CD14-positive monocyte (primary cell): ENCODE measurements at regions not wholly inside any gene's neighbourhood (a gene's known extent, or its start where the extent isn't known, plus 50 kb on each side); places are given as distances from the start of the nearest gene placed in this dataset.
A peak's percentile ranks its signal among the peaks of the same experiment; 100 is the strongest.

Experiments
- DNase-seq, 3 donors: peaks; one replicate each; pipeline ENCODE4 v3.0.0-alpha.2; 2011 to 2022
- H2AFZ ChIP-seq: 2 replicates; pipeline ENCODE4 v1.6.0; 2012; ENCODE audit warnings: mild to moderate bottlenecking, low read depth, low read length, inconsistent platforms; ENCODE audit not compliant: insufficient read depth, poor library complexity, severe bottlenecking
- H3K27ac ChIP-seq, 2 donors: 1 replicate in 1 of 2; 2 replicates in 1 of 2; pipeline ENCODE4 v1.5.1; 2012 to 2013; ENCODE audit warnings: low read length in 2 of 2, control low read depth in 1 of 2, inconsistent platforms in 1 of 2, low read depth in 1 of 2, mild to moderate bottlenecking in 1 of 2
- H3K27me3 ChIP-seq, 2 donors: one replicate each; pipeline versions ENCODE4 v1.6.0 to v1.6.1; 2011 to 2013; ENCODE audit warnings: low read length in 2 of 2; ENCODE audit not compliant: control insufficient read depth in 2 of 2, insufficient read depth in 2 of 2
- H3K36me3 ChIP-seq, 2 donors: replicated peaks in 1 of 2; 1 replicate in 1 of 2; 2 replicates in 1 of 2; pipeline versions ENCODE4 v1.5.1 to v1.6.1; 2012 to 2013; ENCODE audit warnings: low read length in 2 of 2, control low read depth in 1 of 2, inconsistent platforms in 1 of 2, mild to moderate bottlenecking in 1 of 2; ENCODE audit not compliant: insufficient read depth in 2 of 2, control insufficient read depth in 1 of 2
- H3K4me1 ChIP-seq, 2 donors: 1 replicate in 1 of 2; 2 replicates in 1 of 2; pipeline versions ENCODE4 v1.5.1 to v1.6.1; 2012 to 2013; ENCODE audit warnings: low read length in 2 of 2, control low read depth in 1 of 2, inconsistent platforms in 1 of 2, mild to moderate bottlenecking in 1 of 2, moderate library complexity in 1 of 2; ENCODE audit not compliant: insufficient read depth in 2 of 2, control insufficient read depth in 1 of 2
- H3K4me2 ChIP-seq: replicated peaks from 2 replicates; pipeline ENCODE3; 2012; ENCODE audit warnings: low read length, moderate library complexity, mild to moderate bottlenecking; ENCODE audit not compliant: poor library complexity, severe bottlenecking; ENCODE audit errors: extremely low read depth
- H3K4me3 ChIP-seq, 3 experiments: fragments of 200-600 bp in 1 of 3; sonication (generic) in 1 of 3; replicated peaks in 1 of 3; 1 replicate in 2 of 3; 2 replicates in 1 of 3; pipeline ENCODE4 v1.5.1; 2011 to 2013; ENCODE audit warnings: low read length in 3 of 3, mild to moderate bottlenecking in 3 of 3, control low read depth in 2 of 3, low read depth in 2 of 3, inconsistent platforms in 1 of 3, moderate library complexity in 1 of 3
- H3K79me2 ChIP-seq: 2 replicates; pipeline ENCODE4 v1.6.0; 2012; ENCODE audit warnings: mild to moderate bottlenecking, control low read depth, inconsistent platforms, low read length, moderate library complexity; ENCODE audit not compliant: insufficient read depth
- H3K9ac ChIP-seq: 2 replicates; pipeline ENCODE4 v1.6.0; 2017; ENCODE audit warnings: low read length, mild to moderate bottlenecking; ENCODE audit not compliant: insufficient read depth, poor library complexity, severe bottlenecking
- H3K9me3 ChIP-seq, 2 donors: replicated peaks in 1 of 2; 1 replicate in 1 of 2; 2 replicates in 1 of 2; pipeline versions ENCODE4 v1.5.1 to v1.6.1; 2012 to 2013; ENCODE audit warnings: low read length in 2 of 2, control low read depth in 1 of 2; ENCODE audit not compliant: control insufficient read depth in 1 of 2, insufficient read depth in 1 of 2
- H4K20me1 ChIP-seq: 2 replicates; pipeline ENCODE4 v1.6.0; 2012; ENCODE audit warnings: mild to moderate bottlenecking, low read length, control low read depth, moderate library complexity; ENCODE audit not compliant: insufficient read depth
- H3K27ac Mint-ChIP-seq, 7 donors: one replicate each; pipeline ENCODE4 v1.8.0; 2020; ENCODE audit warnings: mild to moderate bottlenecking in 7 of 7, mixed read lengths in 7 of 7, moderate library complexity in 6 of 7, inconsistent platforms in 2 of 7
- H3K27me3 Mint-ChIP-seq, 3 donors: one replicate each; pipeline ENCODE4 v1.8.0; 2021 to 2022; ENCODE audit warnings: low read depth in 3 of 3, mild to moderate bottlenecking in 3 of 3, mixed read lengths in 3 of 3, moderate library complexity in 3 of 3, inconsistent platforms in 1 of 3
- H3K36me3 Mint-ChIP-seq, 2 donors: one replicate each; pipeline ENCODE4 v1.8.0; 2020; ENCODE audit warnings: mixed read lengths in 2 of 2, inconsistent platforms in 1 of 2, mild to moderate bottlenecking in 1 of 2
- H3K4me1 Mint-ChIP-seq: one replicate; pipeline ENCODE4 v1.8.0; 2020; ENCODE audit warnings: mild to moderate bottlenecking, mixed read lengths
- H3K4me3 Mint-ChIP-seq, 2 donors: one replicate each; pipeline ENCODE4 v1.8.0; 2020; ENCODE audit warnings: mild to moderate bottlenecking in 2 of 2, mixed read lengths in 2 of 2, moderate library complexity in 1 of 2
- H3K9me3 Mint-ChIP-seq, 7 donors: one replicate each; pipeline ENCODE4 v1.8.0; 2020 to 2022; ENCODE audit warnings: mixed read lengths in 7 of 7, mild to moderate bottlenecking in 6 of 7, moderate library complexity in 6 of 7, inconsistent platforms in 2 of 7
- CTCF ChIP-seq: fragments of 200-600 bp; IDR thresholded peaks from one replicate; pipeline ENCODE4 v1.8.0; 2022; ENCODE audit warnings: antibody characterized with exemption, mild to moderate bottlenecking
- WGBS: methylation state at CpG from one replicate; pipeline ENCODE4 v1.1.5; 2013; ENCODE audit warnings: missing lambda C conversion rate; ENCODE audit not compliant: insufficient coverage; 5-methylcytosine and 5-hydroxymethylcytosine counted together
- intact Hi-C, 2 donors: fragments of 100-400 bp; cut with micrococcal nuclease; formaldehyde crosslinking; loops; one replicate each; pipeline versions ENCODE4 v1.15.0 to v1.15.1; 2023

GRCh38 chr9:107227774-107228173 is 55.3 kb upstream of the RAD23B start:
- Mint-ChIP-seq H3K36me3 (no peaks in the 10 kb centered on the region), H3K27me3 (peaks cover 17 to 29% (median 20%) of the 10 kb centered on the region in 3 donors), H3K4me1 (no peaks in the 10 kb centered on the region), H3K9me3 (peaks cover 0 to 4% (median 0%) of the 10 kb centered on the region in 7 donors), H3K4me3 (no peak overlapping the region), H3K27ac (no peak overlapping the region)
- no peak overlapping the region for H3K4me2 ChIP-seq
- no peak for DNase-seq
- no peak overlapping the region for H3K27ac ChIP-seq
- no peak overlapping the region for H3K4me3 ChIP-seq
- H3K4me1 ChIP-seq: no peaks in the 10 kb centered on the region
- H4K20me1 ChIP-seq: no peaks in the 10 kb centered on the region
- H3K9me3 ChIP-seq: no peaks in the 10 kb centered on the region
- no peak overlapping the region for H2AFZ ChIP-seq
- H3K36me3 ChIP-seq: no peaks in the 10 kb centered on the region
- TF ChIP-seq CTCF: no peak
- peaks cover 4 to 14% of the 10 kb centered on the region in 2 donors for H3K27me3 ChIP-seq
- no peaks in the 10 kb centered on the region for H3K79me2 ChIP-seq
- H3K9ac ChIP-seq: no peak overlapping the region
- WGBS: no CpG with 5 or more reads among the region's 3 CpGs
- intact Hi-C loops: no loop called here

- 86% methylated on average over 1 of the region's 6 CpGs for WGBS
- Histone ChIP-seq H3K27ac (no peak overlapping the region), H3K9ac (no peak overlapping the region), H3K4me3 (no peak overlapping the region), H2AFZ (no peak overlapping the region), H3K79me2 (no peaks in the 10 kb centered on the region), H3K36me3 (no peaks in the 10 kb centered on the region), H3K4me2 (no peak overlapping the region), H3K4me1 (no peaks in the 10 kb centered on the region), H3K9me3 (no peaks in the 10 kb centered on the region), H4K20me1 (no peaks in the 10 kb centered on the region), H3K27me3 (peaks cover 4 to 14% of the 10 kb centered on the region in 2 donors)
- TF ChIP-seq CTCF: no peak
- intact Hi-C loops: no loop called here
- DNase-seq: no peak
- Mint-ChIP-seq H3K27ac (peak overlapping the region in 1 of 7 donors; percentile 22), H3K9me3 (peaks cover 0 to 2% (median 0%) of the 10 kb centered on the region in 7 donors), H3K4me3 (no peak overlapping the region), H3K27me3 (peaks cover 17 to 26% (median 18%) of the 10 kb centered on the region in 3 donors), H3K4me1 (no peaks in the 10 kb centered on the region), H3K36me3 (no peaks in the 10 kb centered on the region)
Observed at GRCh38 chr9:107228496-107229039, 54.5 kb upstream of the RAD23B start.
